Heart left ventricle (tissue), 16 donors: ENCODE measurements at regions not wholly inside any gene's neighbourhood (a gene's known extent, or its start where the extent isn't known, plus 50 kb on each side); places are given as distances from the start of the nearest gene placed in this dataset.

ENCODE experiments used
- ATAC-seq, 4 donors: fragments of 200-7000 bp; cut with Tn5 transposase; one replicate each; pipeline ENCODE4 v1.9.1; 2020 to 2022; ENCODE audit warnings: moderate library complexity in 4 of 4, mild to moderate bottlenecking in 3 of 4, moderate number of reproducible peaks in 1 of 4
- DNase-seq, 5 donors: peaks; one replicate each; pipeline ENCODE4 v3.0.0-alpha.2; 2020
- H3K27ac ChIP-seq, 12 donors: fragments of 200-600 bp; sonication (generic) in 4 of 12; one replicate each; pipeline versions ENCODE4 v1.5.0 to v1.8.0; 2016 to 2022; ENCODE audit warnings: mild to moderate bottlenecking in 2 of 12
- H3K27me3 ChIP-seq, 9 donors: fragments of 200-600 bp; sonication (generic) in 2 of 9; one replicate each; pipeline versions ENCODE4 v1.5.1 to v1.8.0; 2016 to 2022; ENCODE audit warnings: mild to moderate bottlenecking in 3 of 9
- H3K36me3 ChIP-seq, 9 donors: fragments of 200-600 bp; sonication (generic) in 2 of 9; one replicate each; pipeline versions ENCODE4 v1.5.0 to v1.8.0; 2018 to 2022; ENCODE audit warnings: mild to moderate bottlenecking in 2 of 9
- H3K4me1 ChIP-seq, 12 donors: fragments of 200-600 bp; sonication (generic) in 4 of 12; one replicate each; pipeline versions ENCODE4 v1.5.0 to v1.8.0; 2016 to 2022; ENCODE audit warnings: mild to moderate bottlenecking in 3 of 12
- H3K4me3 ChIP-seq, 12 donors: fragments of 200-600 bp; sonication (generic) in 4 of 12; one replicate each; pipeline versions ENCODE4 v1.5.0 to v1.8.0; 2017 to 2022; ENCODE audit warnings: mild to moderate bottlenecking in 9 of 12, moderate library complexity in 4 of 12
- H3K9me3 ChIP-seq, 12 donors: fragments of 200-600 bp; sonication (generic) in 4 of 12; one replicate each; pipeline versions ENCODE4 v1.5.0 to v1.8.0; 2016 to 2022; ENCODE audit warnings: mild to moderate bottlenecking in 1 of 12
- CTCF ChIP-seq, 12 donors: fragments of 200-600 bp; sonication (generic) in 4 of 12; IDR thresholded peaks; one replicate each; pipeline versions ENCODE4 v1.5.0 to v1.8.0; 2018 to 2022; ENCODE audit warnings: antibody characterized with exemption in 12 of 12, mild to moderate bottlenecking in 5 of 12
- POLR2A ChIP-seq, 2 donors: fragments of 450-650 bp; IDR thresholded peaks; one replicate each; pipeline ENCODE4 v1.6.1; 2017; ENCODE audit warnings: antibody characterized with exemption in 2 of 2, mild to moderate bottlenecking in 2 of 2, moderate library complexity in 2 of 2
- WGBS, 4 donors: extraction: QIAGEN DNeasy Blood & Tissue Kit in 2 of 4; methylation state at CpG; one replicate each; pipeline versions ENCODE4 v1.1.5 to v1.1.7; 2013 to 2018; 5-methylcytosine and 5-hydroxymethylcytosine counted together
- intact Hi-C, 10 donors: fragments of 100-400 bp; cut with DNase I; formaldehyde crosslinking; loops; one replicate each; pipeline versions ENCODE4 v1.11.1 to v1.14.2; 2022
- donor health status: ischemic (EF 13 %, LVEDD 7.1; RV severe dilation, severe dysfunction).
- donor health status: healthy with polysubstance abuse.
- donor health status: DM: no; HTN: yes; CAD: no.
- donor health status: DM: no; HTN: no; CAD: no.
- donor health status: ischemic (EF 25% LVEDD 6.9; RV normal size, moderate dysfunction).
- donor health status: ischemic (EF 25% LVEDD 5.7; RV mildly dilated, moderate dysfunction).
- donor health status: healthy.
- donor health status: DM: yes; HTN: yes; CAD: no.
- donor health status: ischemic (EF 35%, LVEDD 5.7; RV mildly dilated, moderate dysfunction).
- donor health status: nonischemic (EF 11% LVEDD 7.7; RV severe dilation, severe dysfunction).
- donor health status: DM: yes; HTN: yes; CAD: no.
- donor health status: PGD.
- donor health status: ischemic (EF 29% LVEDD 5.4; RV normal size, mild dysfunction).
- donor health status: nonischemic (EF 23%, LVEDD 6.1; RV moderate dilation, normal function).

GRCh38 chr2:16194931-16195680 is 254.8 kb downstream of the MYCN start:
- no peak overlapping the region for H3K27ac ChIP-seq
- no peak for TF ChIP-seq POLR2A (IDR thresholded peaks at IDR 0.05)
- TF ChIP-seq CTCF (IDR thresholded peaks at IDR 0.05): no peak
- WGBS, 4 donors: 79 to 94% (median 85%) methylated on average over 6 of the region's 6 CpGs
- no peaks in the 10 kb centered on the region for H3K4me1 ChIP-seq
- no peaks in the 10 kb centered on the region for H3K36me3 ChIP-seq
- no peaks in the 10 kb centered on the region for H3K27me3 ChIP-seq
- ATAC-seq (no peak), DNase-seq (no peak)
- H3K4me3 ChIP-seq: no peak overlapping the region
- intact Hi-C loops: no loop called here
- H3K9me3 ChIP-seq: peaks cover 0 to 4% (median 0%) of the 10 kb centered on the region in 12 donors

GRCh38 chr2:16194530-16194929 is 254.2 kb downstream of the MYCN start:
- TF ChIP-seq CTCF (IDR thresholded peaks at IDR 0.05) (no peak), POLR2A (IDR thresholded peaks at IDR 0.05) (no peak)
- H3K36me3 ChIP-seq: no peaks in the 10 kb centered on the region
- H3K27ac ChIP-seq: no peak overlapping the region
- H3K4me3 ChIP-seq: no peak overlapping the region
- WGBS, 4 donors: 80 to 89% (median 86%) methylated on average over 4 of the region's 4 CpGs
- H3K27me3 ChIP-seq: no peaks in the 10 kb centered on the region
- H3K9me3 ChIP-seq: peaks cover 0 to 4% (median 0%) of the 10 kb centered on the region in 12 donors
- no peak for DNase-seq
- no peak for ATAC-seq
- H3K4me1 ChIP-seq: no peaks in the 10 kb centered on the region
- intact Hi-C loops: no loop called here

GRCh38 chr2:16194096-16194390 is 253.7 kb downstream of the MYCN start:
- no peaks in the 10 kb centered on the region for H3K36me3 ChIP-seq
- WGBS, 4 donors: 99 to 100% (median 100%) methylated on average over 1 of the region's 1 CpG
- no peak for ATAC-seq

More at GRCh38 chr2:16194096-16194390, 253.7 kb downstream of the MYCN start:
- no peak overlapping the region for H3K4me3 ChIP-seq
- intact Hi-C loops: no loop called here
- no peak for DNase-seq
- H3K9me3 ChIP-seq: peaks cover 0 to 4% (median 0%) of the 10 kb centered on the region in 12 donors
- H3K27ac ChIP-seq: no peak overlapping the region
- no peaks in the 10 kb centered on the region for H3K4me1 ChIP-seq
- TF ChIP-seq CTCF (IDR thresholded peaks at IDR 0.05): no peak
- no peak for TF ChIP-seq POLR2A (IDR thresholded peaks at IDR 0.05)
- no peaks in the 10 kb centered on the region for H3K27me3 ChIP-seq
